Activated CD4-positive, CD25-positive, alpha-beta regulatory T cell treated with anti-CD3 and anti-CD28 coated beads, Interleukin-2, amount 50 U/mL, for 72 hours (primary cell): ENCODE measurements at regions not wholly inside any gene's neighbourhood (a gene's known extent, or its start where the extent isn't known, plus 50 kb on each side); places are given as distances from the start of the nearest gene placed in this dataset.
A peak's percentile ranks its signal among the peaks of the same experiment; 100 is the strongest.
"Not testable (repeated sequence)": the region's sequence is repeated elsewhere in the genome, so short reads cannot be mapped to it uniquely, and the experiment has no call there.

Experiments used
- DNase-seq: peaks from one replicate; pipeline ENCODE4 v3.0.0; 2021

DNA sequence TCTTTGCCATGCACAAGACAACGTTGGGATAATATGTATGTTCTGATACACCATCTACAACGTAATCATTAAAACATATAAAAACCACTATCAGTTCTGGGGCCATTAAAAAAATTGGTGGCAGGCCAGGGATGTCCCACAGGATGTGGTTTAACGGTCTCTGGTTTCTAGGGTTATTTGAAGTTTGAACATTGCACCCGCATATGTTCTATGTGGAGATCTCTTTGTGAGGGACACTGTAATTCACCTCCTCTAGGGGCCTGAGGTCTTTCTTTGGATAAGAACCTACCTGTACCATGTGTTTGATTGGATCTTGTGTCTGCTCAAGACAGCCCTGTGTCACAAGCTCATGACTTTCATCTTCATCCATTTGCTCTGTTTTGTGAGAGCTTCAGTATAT lies 73.2 kb downstream of the GGTLC2 start:
- DNase-seq = no peak

DNA sequence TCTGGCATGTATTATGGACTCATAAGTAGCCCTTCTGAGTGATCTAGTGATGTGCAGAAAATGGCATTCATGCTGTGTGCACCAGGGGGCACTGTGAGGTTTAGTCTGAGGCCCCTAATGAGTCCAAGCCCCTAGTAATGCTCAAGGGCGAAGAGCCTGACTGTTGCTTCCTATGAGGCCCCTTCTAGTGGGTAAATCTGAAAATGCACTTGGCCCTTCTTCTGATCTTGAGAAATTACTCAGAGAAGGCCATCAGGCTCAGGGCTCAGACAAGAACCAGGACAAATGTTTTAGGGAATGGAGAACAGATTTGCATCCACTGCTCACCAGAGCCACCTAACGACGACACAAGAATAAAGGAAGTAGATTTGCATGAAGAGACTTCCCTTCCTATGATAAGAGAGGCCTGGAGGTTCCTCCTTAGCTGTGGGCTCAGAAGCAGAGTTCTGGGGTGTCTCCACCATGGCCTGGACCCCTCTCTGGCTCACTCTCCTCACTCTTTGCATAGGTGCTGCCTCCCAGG lies 75.8 kb downstream of the GGTLC2 start:
- DNase-seq = no peak

DNA sequence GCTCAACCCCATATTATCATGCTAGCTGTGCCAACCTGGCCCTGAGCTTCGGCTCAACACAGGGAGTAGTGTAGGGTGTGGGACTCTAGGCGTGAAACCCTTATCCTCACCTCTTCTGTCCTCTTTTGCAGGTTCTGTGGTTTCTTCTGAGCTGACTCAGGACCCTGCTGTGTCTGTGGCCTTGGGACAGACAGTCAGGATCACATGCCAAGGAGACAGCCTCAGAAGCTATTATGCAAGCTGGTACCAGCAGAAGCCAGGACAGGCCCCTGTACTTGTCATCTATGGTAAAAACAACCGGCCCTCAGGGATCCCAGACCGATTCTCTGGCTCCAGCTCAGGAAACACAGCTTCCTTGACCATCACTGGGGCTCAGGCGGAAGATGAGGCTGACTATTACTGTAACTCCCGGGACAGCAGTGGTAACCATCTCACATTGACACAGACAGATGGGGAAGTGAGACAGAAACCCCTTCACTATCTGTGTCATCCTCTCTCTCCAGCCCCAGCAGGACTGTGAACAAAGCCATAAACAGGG lies 76.4 kb downstream of the GGTLC2 start:
- DNase-seq = no peak

DNA sequence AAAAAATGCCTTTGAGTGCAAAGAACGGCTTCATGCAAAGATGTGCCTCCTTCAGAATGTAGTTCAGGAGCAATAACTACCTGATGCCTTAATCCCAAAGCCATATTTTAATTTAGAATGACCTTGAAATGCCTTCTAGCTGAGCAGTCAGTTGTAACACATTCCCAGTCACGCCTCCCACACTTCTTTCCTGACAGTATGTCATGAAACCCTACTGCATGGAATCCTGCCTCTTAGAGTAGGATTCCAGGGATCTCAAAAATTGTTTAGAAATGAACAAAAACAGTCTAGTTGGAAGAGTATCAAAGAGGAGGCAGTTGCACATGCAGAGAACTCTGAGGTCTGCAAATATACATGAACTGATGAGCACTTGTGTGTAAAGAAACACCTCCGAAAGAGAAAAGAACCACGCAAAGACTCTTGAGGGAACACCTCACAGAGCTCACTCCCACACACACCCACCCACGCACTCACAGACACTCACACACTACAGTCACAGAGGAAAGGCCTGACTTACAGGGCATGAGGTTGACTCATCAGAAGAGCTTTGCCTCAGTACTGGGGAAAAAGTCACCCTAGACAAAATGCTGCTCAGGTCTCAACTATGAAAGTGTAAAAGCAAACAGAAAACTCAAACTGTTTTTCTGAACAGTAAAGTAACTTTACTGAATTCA lies 77.4 kb downstream of the GGTLC2 start:
- DNase-seq = no peak

DNA sequence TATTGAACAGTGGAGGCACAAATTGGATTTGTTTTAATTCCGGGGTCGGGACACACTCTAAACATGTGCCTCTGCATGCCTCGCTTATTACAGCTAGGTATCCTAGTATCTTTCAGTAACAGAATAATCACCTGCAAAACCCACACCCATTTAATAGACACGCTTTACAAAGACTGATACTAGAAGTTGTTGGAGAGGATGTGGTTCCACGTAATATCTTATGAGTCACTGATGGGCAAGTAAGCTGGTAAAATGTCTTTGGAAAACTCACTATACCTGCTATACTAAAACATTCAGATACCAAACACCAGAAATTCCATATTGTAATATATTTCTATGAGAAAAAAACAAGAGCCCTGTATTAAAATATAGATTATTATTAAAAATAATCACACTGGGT lies 84.0 kb downstream of the GGTLC2 start:
- DNase-seq = no peak

DNA sequence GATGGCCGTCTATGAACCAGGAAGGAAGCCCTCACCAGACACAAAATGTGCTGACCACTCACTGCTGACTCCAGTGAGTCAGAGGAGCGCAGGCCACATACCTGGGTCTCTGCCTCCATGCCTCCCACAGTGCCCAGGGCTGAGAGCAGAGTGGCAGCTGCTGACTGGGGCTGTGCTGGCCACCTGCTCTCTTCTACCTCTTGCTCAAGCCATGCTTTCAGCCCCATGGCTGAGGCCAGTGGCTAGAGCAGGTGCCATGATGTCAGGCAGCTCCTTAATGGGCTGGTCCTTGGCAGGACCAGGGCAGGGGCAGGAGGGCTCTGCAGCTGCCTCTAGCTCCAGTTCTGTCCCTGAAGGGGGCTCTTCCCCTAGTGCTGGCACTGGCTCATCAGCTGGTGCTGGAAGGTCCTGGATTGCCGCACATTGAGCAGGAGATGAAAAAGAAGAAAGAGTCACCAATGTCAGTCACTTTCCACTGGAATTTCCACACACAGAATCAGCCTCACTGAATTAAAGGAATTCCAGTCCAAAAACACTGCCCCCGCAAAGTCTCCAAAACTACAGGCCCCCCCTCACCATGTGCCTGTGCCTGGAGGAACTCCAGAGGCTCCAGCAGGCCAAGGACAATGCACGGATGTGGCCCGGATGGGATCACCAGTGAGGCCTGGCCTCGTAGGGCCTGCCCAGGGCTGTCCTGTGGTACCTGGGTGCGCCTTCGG lies 86.4 kb downstream of the GGTLC2 start:
- DNase-seq = no peak

DNA sequence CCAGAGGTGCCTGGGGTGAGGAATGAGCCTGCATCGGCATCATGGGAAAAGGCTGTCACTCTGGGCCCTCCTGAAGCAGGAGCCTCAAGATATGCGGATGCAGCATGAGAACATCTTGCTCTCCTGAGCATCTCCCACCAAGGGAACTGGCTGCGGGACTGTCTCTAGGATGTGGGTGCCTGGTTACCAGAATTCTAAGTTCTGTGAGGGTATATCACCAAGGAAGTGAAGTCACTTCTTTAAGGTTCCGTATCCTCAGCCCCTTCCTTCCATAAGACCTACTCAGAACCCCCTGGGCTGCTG lies 86.9 kb downstream of the GGTLC2 start:
- DNase-seq = no peak

DNA sequence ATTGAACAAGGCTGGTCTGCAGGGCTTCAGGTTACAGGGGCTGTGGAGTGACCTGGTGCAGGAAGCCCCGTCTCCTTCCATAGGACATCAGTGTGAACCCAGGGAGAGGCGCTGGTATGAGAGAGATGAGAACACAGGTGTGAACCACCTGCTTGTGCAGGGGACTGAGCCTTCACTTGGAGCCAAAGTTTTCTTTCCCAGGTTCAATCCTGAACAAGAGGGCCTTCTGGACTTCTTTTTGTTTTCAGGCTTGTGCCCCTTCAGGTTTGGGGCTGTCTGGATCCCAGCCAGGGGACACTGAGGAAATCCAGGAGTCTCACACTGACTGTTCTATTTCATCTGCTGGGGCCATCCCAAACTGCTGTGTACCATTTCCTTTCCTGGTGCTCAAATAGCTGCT lies 88.6 kb downstream of the GGTLC2 start:
- DNase-seq = not testable (repeated sequence)

DNA sequence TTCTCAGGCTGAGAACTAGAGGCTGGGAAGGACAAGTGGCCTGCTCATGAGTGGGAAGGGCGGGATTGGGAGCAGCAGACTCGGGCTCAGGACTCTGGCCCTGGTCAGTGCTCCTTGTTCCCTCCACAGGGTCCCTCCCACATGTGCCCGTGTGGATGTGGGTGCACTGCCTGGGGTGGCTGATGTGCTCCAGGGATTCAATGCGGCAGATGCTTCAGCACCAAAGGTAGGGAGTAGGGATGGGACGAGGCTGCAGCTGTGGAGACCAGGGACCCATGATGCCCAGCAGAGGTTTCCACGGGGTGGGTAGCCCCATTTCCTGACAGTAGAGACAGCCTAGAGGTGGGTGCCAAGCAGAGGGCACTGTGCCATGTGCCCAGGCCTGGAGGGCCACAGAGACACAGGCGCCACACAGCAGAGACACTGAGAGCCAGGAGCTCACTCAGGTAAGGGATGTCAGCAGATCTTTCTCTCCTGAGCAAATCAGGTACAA lies 89.5 kb downstream of the GGTLC2 start:
- DNase-seq = no peak

DNA sequence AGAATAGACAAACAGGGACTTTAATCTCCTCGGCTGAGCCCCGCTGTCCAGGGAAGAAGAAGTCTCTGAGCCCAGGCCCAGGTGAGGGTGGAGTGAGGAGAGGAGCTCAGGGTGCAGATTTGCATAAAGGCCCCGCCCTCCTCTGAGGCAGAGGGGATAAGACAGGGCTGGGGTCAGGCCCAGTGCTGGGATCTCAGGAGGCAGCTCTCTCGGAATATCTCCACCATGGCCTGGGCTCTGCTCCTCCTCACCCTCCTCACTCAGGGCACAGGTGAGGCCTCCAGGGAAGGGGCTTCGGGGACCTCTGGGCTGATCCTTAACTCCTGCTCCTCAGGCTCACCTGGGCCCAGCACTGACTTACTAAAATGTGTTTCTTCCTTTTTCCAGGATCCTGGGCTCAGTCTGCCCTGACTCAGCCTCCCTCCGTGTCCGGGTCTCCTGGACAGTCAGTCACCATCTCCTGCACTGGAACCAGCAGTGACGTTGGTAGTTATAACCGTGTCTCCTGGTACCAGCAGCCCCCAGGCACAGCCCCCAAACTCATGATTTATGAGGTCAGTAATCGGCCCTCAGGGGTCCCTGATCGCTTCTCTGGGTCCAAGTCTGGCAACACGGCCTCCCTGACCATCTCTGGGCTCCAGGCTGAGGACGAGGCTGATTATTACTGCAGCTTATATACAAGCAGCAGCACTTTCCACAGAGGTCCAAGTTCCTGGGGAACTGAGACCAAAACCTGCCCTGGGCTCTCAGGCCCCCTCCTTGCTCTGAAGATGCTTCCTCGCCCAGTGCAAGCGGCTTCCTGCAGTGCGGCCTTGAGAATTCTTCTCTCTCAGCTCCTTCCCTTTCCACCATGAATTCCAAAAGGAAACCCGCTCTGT lies 90.2 kb downstream of the GGTLC2 start:
- not testable (repeated sequence) for DNase-seq

DNA sequence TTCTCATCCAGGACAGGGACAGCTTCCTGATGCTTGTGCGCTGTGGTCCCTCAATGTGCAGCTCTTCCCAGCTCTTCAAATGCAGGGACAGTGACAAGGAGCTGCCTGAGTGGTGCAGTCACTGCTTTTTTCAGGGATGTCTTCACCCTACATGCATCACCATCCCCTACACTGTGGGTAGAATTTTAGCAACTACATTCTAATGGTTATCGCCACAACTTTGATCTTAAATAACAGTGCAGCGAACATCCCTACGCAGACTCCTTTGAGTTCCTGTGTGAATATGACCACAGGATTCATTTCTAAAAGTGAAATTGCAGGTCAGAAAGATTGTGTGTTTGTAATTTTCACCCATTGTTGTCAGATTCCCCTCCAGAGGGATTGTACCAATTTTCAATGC lies 90.9 kb downstream of the GGTLC2 start:
- not testable (repeated sequence) for DNase-seq

DNA sequence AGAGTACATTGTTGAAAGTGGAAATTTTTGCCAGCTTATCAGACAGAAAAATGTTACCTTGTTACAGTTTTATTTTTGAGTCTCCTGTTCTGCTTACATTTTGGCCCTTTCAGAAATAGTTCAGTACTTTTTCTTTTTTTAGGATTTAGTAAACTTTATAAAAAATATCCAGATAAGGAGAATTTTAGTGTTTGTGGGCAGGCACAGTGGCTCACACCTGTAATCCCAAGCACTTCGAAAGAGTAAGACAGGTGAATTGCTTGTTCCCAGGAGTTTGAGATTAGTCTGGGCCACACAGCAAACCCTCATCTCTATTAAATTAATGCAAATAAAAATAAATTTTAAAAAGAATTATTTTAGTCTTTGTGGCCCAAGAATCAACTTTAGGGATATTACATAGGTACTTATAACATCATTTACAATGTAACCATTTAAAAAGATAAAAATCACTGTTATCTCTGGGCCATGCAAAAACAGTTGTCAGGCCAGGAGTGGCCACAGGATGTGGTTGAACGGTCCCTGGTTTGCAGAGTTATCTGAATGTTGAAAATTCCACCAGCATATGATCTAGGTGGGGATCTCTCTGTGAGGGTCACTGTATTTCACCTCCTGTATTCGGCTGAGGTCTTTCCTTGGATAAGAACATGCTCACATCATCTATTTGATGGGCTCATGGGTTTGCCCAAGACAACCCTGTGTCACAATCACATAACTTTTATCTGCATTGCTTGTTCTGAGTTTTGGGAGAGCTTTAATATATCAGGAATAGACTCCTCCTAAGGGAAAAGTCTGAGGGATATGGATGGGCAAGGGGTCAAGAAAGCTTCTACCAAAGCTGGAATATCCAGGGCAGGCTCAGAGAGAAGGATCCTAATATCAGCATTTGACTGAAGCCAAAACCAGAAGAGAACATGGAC lies 91.5 kb downstream of the GGTLC2 start:
- DNase-seq = no peak

DNA sequence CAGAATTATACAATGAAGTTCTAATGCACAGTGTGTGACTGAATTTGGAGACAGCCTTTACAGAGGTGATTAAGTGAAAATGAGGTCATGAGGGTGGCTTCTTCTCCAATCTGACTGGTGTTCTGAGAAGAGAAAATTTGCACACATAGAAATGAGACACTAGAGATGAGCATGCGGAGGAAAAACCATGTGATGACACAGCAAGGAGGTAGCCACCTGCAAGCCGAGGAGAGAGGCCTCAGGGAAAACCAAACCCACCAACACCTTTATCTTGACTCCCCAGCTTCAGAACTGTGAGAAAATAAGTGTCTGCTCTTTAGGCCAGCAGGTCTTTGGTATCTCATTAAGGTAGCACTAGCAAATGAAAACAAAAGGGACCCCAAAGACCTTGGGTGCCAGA lies 93.2 kb downstream of the GGTLC2 start:
- no peak for DNase-seq

DNA sequence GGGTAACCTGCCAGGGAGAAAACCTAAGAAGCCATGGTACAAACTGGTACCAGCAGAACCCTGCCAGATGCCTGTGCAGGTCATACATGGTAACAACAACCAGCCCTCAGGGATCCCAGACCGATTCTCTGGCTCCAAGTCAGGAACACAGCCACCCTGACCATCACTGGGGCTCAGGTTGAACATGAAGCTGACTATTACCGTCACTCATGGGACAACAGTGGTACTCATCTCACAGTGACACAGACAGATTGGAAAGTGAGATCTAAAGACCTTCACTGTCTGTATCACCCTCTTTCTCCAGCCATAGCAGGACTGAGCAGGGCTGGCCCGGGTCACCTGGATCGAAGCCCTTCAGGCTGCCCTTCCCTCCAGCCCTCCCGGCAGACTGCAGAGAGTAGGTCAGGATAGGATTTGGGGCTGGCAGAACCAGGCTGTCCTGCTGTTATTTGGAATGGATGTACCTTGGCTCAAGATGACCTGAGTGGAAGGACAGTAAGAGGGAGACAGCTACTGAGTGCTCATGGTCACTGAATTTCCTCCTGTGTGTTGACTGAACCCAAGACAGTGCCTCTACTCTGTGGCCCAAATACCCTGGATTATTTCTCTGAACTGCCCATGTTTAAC lies 94.7 kb downstream of the GGTLC2 start:
- DNase-seq = no peak

DNA sequence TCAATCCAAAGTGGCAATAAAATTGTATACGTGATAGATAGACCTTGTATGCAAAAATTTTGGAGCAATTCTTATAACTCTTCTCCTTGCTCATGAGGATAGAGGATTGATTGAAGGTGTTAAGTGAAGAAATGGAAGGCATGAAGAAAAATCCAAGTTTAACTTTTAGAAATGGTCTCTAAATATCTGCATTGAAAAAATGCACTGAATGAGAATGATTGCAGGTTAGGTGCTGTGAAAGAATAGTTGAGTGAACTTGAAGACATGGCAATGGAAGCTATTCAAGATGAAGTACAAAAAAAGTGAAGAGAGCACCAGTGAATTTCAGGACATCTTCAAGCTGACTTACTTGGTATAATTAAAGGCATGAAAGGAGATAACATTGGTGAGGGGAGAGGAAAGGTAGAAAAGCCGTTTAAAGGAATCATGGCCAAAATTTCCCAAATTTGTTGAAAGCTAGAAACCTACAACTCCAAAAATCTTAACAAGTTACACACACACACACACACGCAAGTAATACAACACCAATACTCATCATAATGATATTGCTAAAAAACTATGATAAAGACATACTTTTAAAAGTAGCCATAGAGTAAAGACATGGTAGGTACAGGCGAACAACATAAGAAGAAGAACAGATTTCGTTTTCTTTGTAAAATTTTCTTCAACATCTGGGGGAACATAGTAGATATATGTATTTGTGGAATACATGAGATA lies 96.3 kb downstream of the GGTLC2 start:
- DNase-seq = no peak

DNA sequence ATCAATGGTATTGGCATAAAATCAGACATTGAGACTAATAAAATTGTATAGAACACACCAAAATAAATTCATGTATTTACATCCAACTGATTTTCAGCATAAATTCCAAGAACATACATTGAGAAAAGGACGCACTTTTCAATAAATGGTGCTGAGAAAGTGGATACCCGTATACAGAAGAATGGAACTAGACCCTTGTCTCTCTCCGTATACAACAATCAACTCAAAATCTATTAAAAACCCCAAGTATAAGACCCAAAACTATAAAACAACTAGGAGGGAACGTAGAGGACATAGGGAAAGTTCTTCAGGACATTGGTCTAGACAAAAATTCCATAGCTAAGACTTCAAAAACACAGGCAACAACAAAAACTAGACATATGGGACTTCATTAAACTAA lies 97.4 kb downstream of the GGTLC2 start:
- no peak for DNase-seq

DNA sequence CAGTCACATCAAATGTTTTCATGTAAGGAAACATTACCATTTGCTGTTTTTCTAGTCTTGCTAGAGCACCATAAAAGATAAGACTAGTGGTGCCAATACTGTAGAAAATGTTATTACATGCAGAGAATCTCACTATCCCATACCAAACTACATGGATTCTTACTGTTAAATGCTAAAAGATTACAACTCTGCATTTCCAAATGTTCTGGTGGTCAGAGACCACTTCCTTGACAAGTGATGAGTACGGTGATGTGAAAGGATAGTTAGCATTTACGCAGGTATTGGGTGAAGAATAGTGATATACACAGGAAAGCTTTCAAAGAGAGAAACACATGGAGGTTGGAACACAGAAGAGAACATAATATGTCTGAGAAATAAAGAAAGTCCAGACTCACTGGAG lies 98.2 kb downstream of the GGTLC2 start:
- DNase-seq = no peak

DNA sequence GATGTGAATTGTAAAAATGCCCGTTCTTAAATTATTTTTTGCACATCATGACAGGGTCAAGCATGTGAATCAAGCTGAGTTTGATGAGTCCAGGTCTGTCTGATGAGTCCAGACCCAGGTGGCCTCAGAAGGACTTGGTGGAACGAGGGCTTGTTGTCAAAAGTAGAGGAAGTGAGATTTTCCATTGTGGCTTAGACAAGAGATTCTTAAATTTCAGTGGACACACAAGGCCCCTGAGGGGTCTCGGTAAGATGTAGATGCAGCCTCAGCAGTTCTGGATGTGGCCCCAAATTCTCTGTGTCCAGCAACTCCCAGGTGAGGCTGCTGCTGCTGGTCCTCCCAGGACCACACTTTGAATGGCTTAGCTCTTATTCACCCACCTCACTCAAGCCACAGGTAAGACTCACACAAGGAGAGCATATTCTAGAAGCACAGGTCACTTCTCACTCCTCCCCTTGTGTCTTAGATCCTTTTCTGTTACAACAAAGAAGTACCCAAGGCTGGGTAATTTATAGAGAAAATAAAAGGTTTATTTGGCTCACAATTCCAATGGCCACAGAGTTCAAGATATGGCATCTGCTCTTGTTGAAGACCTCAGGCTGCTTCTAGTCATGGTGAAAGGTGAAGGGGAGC lies 98.8 kb downstream of the GGTLC2 start:
- DNase-seq = no peak

DNA sequence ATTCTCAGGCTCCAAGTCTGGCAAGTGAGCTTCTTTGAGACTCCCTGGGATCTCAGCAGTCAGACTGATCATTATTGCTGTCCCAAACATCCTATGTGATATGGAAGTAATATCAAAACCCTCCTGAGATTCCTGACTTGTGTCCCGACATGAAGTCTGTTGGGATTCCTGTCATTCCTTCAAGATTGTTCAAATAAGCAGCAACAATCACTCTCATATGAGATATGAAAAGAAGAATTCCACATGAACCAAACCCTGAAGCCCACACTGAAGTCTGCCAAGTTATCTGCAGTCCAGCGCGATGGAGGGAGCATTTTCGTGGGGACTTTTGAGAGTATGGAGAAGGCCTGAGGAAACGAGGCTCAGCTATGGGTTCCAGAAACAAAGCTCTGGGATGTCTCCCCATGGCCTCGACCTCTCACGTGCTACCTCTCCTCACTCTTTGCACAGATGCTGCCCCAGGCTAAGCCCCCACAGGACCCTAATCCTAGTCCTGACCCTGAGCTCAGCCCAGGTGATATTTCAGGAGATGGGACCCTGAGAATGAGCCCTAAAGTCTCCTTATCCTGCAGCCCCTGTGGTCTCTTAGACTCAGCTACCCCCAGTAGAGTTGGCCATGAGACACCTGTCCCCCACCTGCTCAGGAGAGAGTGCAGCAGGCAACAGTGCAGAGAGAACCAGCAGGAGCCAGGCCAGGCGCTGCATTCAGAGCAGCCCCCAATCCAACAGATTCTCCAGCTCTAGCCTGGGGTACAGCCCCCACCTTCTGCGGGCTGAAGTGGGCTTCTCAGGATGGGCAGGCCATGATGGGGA lies 100.2 kb downstream of the GGTLC2 start:
- DNase-seq = peak; percentile 13
